ENCODE measurements at regions not wholly inside any gene's neighbourhood (a gene's known extent, or its start where the extent isn't known, plus 50 kb on each side); places are given as distances from the start of the nearest gene placed in this dataset.

DNA sequence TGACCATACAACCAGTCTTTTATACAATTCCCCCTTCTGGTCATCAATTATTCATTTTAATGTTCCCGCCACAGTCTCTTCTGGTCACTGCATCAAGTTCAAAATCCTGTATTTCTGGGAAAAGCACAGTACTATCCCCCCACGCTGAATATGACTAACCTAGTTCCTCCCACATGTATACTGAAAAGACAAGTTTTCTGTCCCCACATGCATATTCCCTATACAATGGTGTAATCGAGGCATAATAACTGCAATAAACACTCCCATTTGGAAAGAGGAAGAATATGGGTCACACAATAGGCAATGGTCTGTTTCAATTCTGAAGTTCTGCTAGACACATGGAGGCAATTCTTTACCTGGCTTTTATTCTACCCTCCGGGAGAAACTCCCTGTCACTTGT, 344.9 kb downstream of the EFNA5 start:
- Histone ChIP-seq H3K9me3 (no peaks in the 10 kb centered on the region), H3K27me3 (replicated peaks in 1 of 2; ENCODE audit: control insufficient read depth in 2 of 2, extremely low read depth in 1 of 2, insufficient read depth in 2 of 2, low read length in 1 of 2) (no peaks in the 10 kb centered on the region), H3K36me3 (ENCODE audit: control insufficient read depth in 2 of 2, extremely low read depth in 1 of 2, insufficient read depth in 1 of 2, low read length in 1 of 2) (no peaks in the 10 kb centered on the region), H3K4me3 (ENCODE audit: control insufficient read depth in 1 of 2, extremely low read depth in 1 of 2, low read length in 1 of 2) (no peak overlapping the region), H3K4me1 (ENCODE audit: control insufficient read depth in 1 of 2, extremely low read depth in 1 of 2, insufficient read depth in 2 of 2, low read length in 2 of 2) (no peaks in the 10 kb centered on the region), H3K27ac (ENCODE audit: low read length) (no peak overlapping the region)
- Mint-ChIP-seq H3K9me3 (peaks cover 0 to 3% (median 0%) of the 10 kb centered on the region in 3 donors), H3K27ac (no peak overlapping the region), H3K4me3 (no peak overlapping the region), H3K4me1 (no peaks in the 10 kb centered on the region), H3K36me3 (no peaks in the 10 kb centered on the region), H3K27me3 (peaks cover 0 to 11% of the 10 kb centered on the region in 2 donors)
- CTCF ChIA-PET: no interaction called here
- ATAC-seq (replicated peaks in 1 of 4) (no peak), DNase-seq (no peak)
- no CpG with 5 or more reads among the region's 4 CpGs for WGBS (ENCODE audit: insufficient coverage)
- POLR2A ChIA-PET: no interaction called here

DNA sequence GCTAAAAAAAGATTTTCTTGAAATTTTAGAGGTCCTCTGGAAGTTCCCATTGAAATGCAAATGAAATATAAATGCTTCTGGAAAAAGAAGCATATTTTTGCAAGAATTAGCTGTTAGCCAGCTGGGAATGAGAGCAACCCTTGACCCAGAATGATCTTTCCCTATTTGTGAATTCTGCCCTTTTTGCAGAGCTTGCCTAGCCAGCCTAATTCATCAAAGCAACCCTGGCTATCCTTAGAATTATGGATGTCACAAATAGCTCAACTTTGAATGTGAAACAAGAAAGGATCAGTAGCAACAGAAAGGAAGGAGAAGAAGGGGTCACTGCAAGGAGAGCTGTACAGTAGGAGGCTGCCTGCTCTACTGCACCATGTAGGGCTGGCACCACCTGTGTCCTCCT, 345.9 kb downstream of the EFNA5 start:
- ChIA-PET POLR2A (interaction anchor here in 1 of 2 donors (0.6 kb wide), 1 partner anchor 9 kb away, joined by 3 read pairs; no protein-coding TSS in a partner anchor), CTCF (no interaction called here)
- H3K27ac Mint-ChIP-seq: no peak overlapping the region
- no peak for ATAC-seq (replicated peaks in 1 of 4)
- H3K27me3 Mint-ChIP-seq: peaks cover 0 to 8% of the 10 kb centered on the region in 2 donors
- no peaks in the 10 kb centered on the region for H3K4me1 Mint-ChIP-seq
- no peaks in the 10 kb centered on the region for H3K4me1 ChIP-seq (ENCODE audit: control insufficient read depth in 1 of 2, extremely low read depth in 1 of 2, insufficient read depth in 2 of 2, low read length in 2 of 2)
- no peak overlapping the region for H3K4me3 Mint-ChIP-seq
- H3K27ac ChIP-seq (ENCODE audit: low read length): no peak overlapping the region
- no peaks in the 10 kb centered on the region for H3K27me3 ChIP-seq (replicated peaks in 1 of 2; ENCODE audit: control insufficient read depth in 2 of 2, extremely low read depth in 1 of 2, insufficient read depth in 2 of 2, low read length in 1 of 2)
- no peaks in the 10 kb centered on the region for H3K36me3 Mint-ChIP-seq
- H3K9me3 Mint-ChIP-seq: peaks cover 0 to 3% (median 0%) of the 10 kb centered on the region in 3 donors
- H3K4me3 ChIP-seq (ENCODE audit: control insufficient read depth in 1 of 2, extremely low read depth in 1 of 2, low read length in 1 of 2): no peak overlapping the region
- H3K9me3 ChIP-seq: no peaks in the 10 kb centered on the region
- no peak for DNase-seq
- no peaks in the 10 kb centered on the region for H3K36me3 ChIP-seq (ENCODE audit: control insufficient read depth in 2 of 2, extremely low read depth in 1 of 2, insufficient read depth in 1 of 2, low read length in 1 of 2)

DNA sequence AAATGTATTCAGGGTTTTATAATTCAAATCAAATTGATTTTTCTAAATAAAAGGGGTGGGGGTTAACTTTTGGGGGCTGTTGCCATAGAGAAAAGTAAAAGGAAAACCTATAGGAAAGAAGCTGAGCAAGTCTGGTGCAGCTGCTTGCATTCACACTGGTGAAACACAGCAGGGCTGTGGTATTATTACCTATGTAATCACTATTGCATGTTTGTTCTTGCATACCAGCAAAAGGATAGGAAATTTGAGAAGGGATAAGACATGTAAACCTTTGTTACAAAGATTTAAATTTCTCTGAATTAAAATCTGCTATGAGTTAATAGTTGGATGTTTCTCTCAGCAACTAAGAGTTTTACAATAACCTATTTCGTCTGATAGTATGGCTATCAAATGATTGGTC, 346.7 kb downstream of the EFNA5 start:
- Mint-ChIP-seq H3K4me1 (no peaks in the 10 kb centered on the region), H3K27ac (no peak overlapping the region), H3K36me3 (no peaks in the 10 kb centered on the region), H3K9me3 (peaks cover 0 to 3% (median 0%) of the 10 kb centered on the region in 3 donors), H3K27me3 (peaks cover 0 to 8% of the 10 kb centered on the region in 2 donors), H3K4me3 (no peak overlapping the region)
- no peaks in the 10 kb centered on the region for H3K36me3 ChIP-seq (ENCODE audit: control insufficient read depth in 2 of 2, extremely low read depth in 1 of 2, insufficient read depth in 1 of 2, low read length in 1 of 2)
- no peaks in the 10 kb centered on the region for H3K9me3 ChIP-seq
- DNase-seq (no peak), ATAC-seq (replicated peaks in 1 of 4) (no peak)
- WGBS (ENCODE audit: insufficient coverage): no CpG with 5 or more reads among the region's 1 CpG
- no peak overlapping the region for H3K4me3 ChIP-seq (ENCODE audit: control insufficient read depth in 1 of 2, extremely low read depth in 1 of 2, low read length in 1 of 2)
- ChIA-PET POLR2A (no interaction called here), CTCF (no interaction called here)
- no peaks in the 10 kb centered on the region for H3K4me1 ChIP-seq (ENCODE audit: control insufficient read depth in 1 of 2, extremely low read depth in 1 of 2, insufficient read depth in 2 of 2, low read length in 2 of 2)
- no peak overlapping the region for H3K27ac ChIP-seq (ENCODE audit: low read length)
- no peaks in the 10 kb centered on the region for H3K27me3 ChIP-seq (replicated peaks in 1 of 2; ENCODE audit: control insufficient read depth in 2 of 2, extremely low read depth in 1 of 2, insufficient read depth in 2 of 2, low read length in 1 of 2)

DNA sequence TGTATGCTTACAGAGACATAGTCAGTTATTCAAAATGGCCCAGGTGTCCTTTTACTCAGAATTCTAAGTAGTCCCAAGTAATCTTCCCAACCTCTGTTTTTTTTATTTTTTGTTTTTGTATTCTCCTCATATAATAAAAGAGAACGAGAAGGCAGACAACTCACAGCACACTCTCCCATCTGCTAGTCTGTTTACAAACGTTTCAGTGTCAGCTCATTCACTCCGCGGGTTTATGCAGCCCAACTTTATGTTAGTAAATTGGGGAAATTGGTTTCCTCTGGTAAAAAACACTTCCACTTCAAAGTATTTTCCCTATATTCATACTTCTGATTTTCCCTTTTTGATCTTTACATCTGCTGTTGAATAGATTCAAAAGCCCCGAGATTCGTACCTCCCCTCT, 347.2 kb downstream of the EFNA5 start:
- Mint-ChIP-seq H3K4me1 (no peaks in the 10 kb centered on the region), H3K9me3 (peaks cover 0 to 3% (median 0%) of the 10 kb centered on the region in 3 donors), H3K27me3 (peaks cover 0 to 8% of the 10 kb centered on the region in 2 donors), H3K27ac (no peak overlapping the region), H3K36me3 (no peaks in the 10 kb centered on the region), H3K4me3 (no peak overlapping the region)
- no peaks in the 10 kb centered on the region for H3K4me1 ChIP-seq (ENCODE audit: control insufficient read depth in 1 of 2, extremely low read depth in 1 of 2, insufficient read depth in 2 of 2, low read length in 2 of 2)
- H3K27ac ChIP-seq (ENCODE audit: low read length): no peak overlapping the region
- no peaks in the 10 kb centered on the region for H3K27me3 ChIP-seq (replicated peaks in 1 of 2; ENCODE audit: control insufficient read depth in 2 of 2, extremely low read depth in 1 of 2, insufficient read depth in 2 of 2, low read length in 1 of 2)
- ATAC-seq (replicated peaks in 1 of 4): no peak
- H3K36me3 ChIP-seq (ENCODE audit: control insufficient read depth in 2 of 2, extremely low read depth in 1 of 2, insufficient read depth in 1 of 2, low read length in 1 of 2): no peaks in the 10 kb centered on the region
- H3K4me3 ChIP-seq (ENCODE audit: control insufficient read depth in 1 of 2, extremely low read depth in 1 of 2, low read length in 1 of 2): no peak overlapping the region
- WGBS (ENCODE audit: insufficient coverage): no CpG with 5 or more reads among the region's 6 CpGs
- H3K9me3 ChIP-seq: no peaks in the 10 kb centered on the region
- DNase-seq: no peak
- ChIA-PET POLR2A (no interaction called here), CTCF (interaction anchor here in 1 of 2 donors (0.9 kb wide), 1 partner anchor 10 kb away, joined by 3 read pairs; no protein-coding TSS in a partner anchor)

DNA sequence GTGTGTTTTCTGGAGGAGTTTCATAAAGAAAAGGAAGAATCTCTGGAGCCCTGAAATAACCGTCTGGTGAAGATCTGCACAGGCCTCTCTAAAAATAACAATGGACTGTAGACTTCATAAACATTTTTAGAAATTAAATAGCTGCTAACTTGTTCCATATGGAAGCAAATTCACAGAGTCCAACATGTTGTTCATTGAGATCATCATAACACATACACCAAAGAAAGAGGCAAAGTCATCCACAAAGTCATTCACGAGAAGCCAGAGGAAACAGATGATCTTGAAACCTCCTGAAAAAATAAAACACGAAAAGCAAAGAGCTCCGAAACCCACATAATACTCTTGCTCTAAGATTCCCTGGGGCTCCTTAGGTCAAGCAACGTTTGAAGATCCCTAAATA, 347.8 kb downstream of the EFNA5 start:
- Mint-ChIP-seq H3K9me3 (peaks cover 0 to 3% (median 0%) of the 10 kb centered on the region in 3 donors), H3K4me1 (no peaks in the 10 kb centered on the region), H3K36me3 (no peaks in the 10 kb centered on the region), H3K27ac (no peak overlapping the region), H3K4me3 (no peak overlapping the region), H3K27me3 (peaks cover 0 to 8% of the 10 kb centered on the region in 2 donors)
- Histone ChIP-seq H3K9me3 (no peaks in the 10 kb centered on the region), H3K27me3 (replicated peaks in 1 of 2; ENCODE audit: control insufficient read depth in 2 of 2, extremely low read depth in 1 of 2, insufficient read depth in 2 of 2, low read length in 1 of 2) (no peaks in the 10 kb centered on the region), H3K36me3 (ENCODE audit: control insufficient read depth in 2 of 2, extremely low read depth in 1 of 2, insufficient read depth in 1 of 2, low read length in 1 of 2) (no peaks in the 10 kb centered on the region), H3K4me3 (ENCODE audit: control insufficient read depth in 1 of 2, extremely low read depth in 1 of 2, low read length in 1 of 2) (no peak overlapping the region), H3K4me1 (ENCODE audit: control insufficient read depth in 1 of 2, extremely low read depth in 1 of 2, insufficient read depth in 2 of 2, low read length in 2 of 2) (no peaks in the 10 kb centered on the region), H3K27ac (ENCODE audit: low read length) (no peak overlapping the region)
- POLR2A ChIA-PET: no interaction called here
- CTCF ChIA-PET: interaction anchor here in 1 of 2 donors (0.9 kb wide), 1 partner anchor 11 kb away, joined by 3 read pairs; no protein-coding TSS in a partner anchor
- no peak for DNase-seq
- ATAC-seq (replicated peaks in 1 of 4): no peak
- WGBS (ENCODE audit: insufficient coverage): no CpG with 5 or more reads among the region's 5 CpGs

DNA sequence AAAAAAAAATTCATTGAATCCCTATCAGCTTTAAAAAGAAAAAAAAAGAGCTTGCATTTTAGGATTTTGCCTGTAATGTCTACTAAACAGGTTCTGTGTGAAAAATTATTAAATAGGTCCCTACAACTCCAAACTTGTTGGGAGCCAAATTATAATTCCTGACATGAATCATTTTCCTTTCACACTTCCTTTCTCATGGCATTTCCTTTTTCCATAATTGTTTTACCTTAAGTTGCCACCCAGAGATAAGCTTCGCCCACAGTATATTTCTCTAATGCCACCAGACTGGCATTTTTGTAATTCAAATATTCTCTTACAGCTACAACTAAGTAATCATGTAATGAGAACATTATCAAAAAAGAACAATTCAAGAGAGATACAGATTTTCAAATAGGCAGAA, 348.8 kb downstream of the EFNA5 start:
- Histone ChIP-seq H3K36me3 (ENCODE audit: control insufficient read depth in 2 of 2, extremely low read depth in 1 of 2, insufficient read depth in 1 of 2, low read length in 1 of 2) (no peaks in the 10 kb centered on the region), H3K4me1 (ENCODE audit: control insufficient read depth in 1 of 2, extremely low read depth in 1 of 2, insufficient read depth in 2 of 2, low read length in 2 of 2) (no peaks in the 10 kb centered on the region), H3K4me3 (ENCODE audit: control insufficient read depth in 1 of 2, extremely low read depth in 1 of 2, low read length in 1 of 2) (no peak overlapping the region), H3K27ac (ENCODE audit: low read length) (no peak overlapping the region), H3K9me3 (no peaks in the 10 kb centered on the region), H3K27me3 (replicated peaks in 1 of 2; ENCODE audit: control insufficient read depth in 2 of 2, extremely low read depth in 1 of 2, insufficient read depth in 2 of 2, low read length in 1 of 2) (no peaks in the 10 kb centered on the region)
- H3K27me3 Mint-ChIP-seq: peaks cover 0 to 8% of the 10 kb centered on the region in 2 donors
- WGBS (ENCODE audit: insufficient coverage): no CpG with 5 or more reads among the region's 1 CpG
- DNase-seq (no peak), ATAC-seq (replicated peaks in 1 of 4) (no peak)
- CTCF ChIA-PET: no interaction called here
- H3K27ac Mint-ChIP-seq: no peak overlapping the region
- H3K4me3 Mint-ChIP-seq: no peak overlapping the region
- no peaks in the 10 kb centered on the region for H3K36me3 Mint-ChIP-seq
- peaks cover 0 to 3% (median 0%) of the 10 kb centered on the region in 3 donors for H3K9me3 Mint-ChIP-seq
- POLR2A ChIA-PET: no interaction called here
- no peaks in the 10 kb centered on the region for H3K4me1 Mint-ChIP-seq

DNA sequence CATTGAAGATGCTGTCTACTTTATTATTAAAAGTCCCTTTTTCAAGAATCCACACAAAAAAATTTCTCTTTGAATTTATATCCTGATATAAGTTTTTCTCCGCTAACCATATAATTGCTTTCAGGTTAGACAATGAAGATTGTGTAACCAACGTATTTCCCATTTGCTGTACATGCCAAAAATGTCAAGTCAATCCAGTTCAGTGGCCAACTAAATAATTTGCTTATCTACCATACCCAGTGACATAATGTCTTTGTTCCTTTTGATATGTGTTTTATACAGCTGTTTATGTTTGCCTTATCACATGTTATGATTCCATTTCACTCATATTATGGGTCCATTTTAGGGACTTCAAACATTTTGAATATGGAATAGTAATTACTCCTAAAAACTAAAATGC, 349.9 kb downstream of the EFNA5 start:
- H3K27ac Mint-ChIP-seq: no peak overlapping the region
- peaks cover 0 to 2% (median 0%) of the 10 kb centered on the region in 3 donors for H3K9me3 Mint-ChIP-seq
- WGBS (ENCODE audit: insufficient coverage): no CpG with 5 or more reads among the region's 2 CpGs
- H3K27me3 ChIP-seq (replicated peaks in 1 of 2; ENCODE audit: control insufficient read depth in 2 of 2, extremely low read depth in 1 of 2, insufficient read depth in 2 of 2, low read length in 1 of 2): no peaks in the 10 kb centered on the region
- ATAC-seq (replicated peaks in 1 of 4) (no peak), DNase-seq (no peak)
- H3K36me3 Mint-ChIP-seq: no peaks in the 10 kb centered on the region
- H3K4me1 ChIP-seq (ENCODE audit: control insufficient read depth in 1 of 2, extremely low read depth in 1 of 2, insufficient read depth in 2 of 2, low read length in 2 of 2): no peaks in the 10 kb centered on the region
- no peaks in the 10 kb centered on the region for H3K36me3 ChIP-seq (ENCODE audit: control insufficient read depth in 2 of 2, extremely low read depth in 1 of 2, insufficient read depth in 1 of 2, low read length in 1 of 2)
- no peak overlapping the region for H3K4me3 Mint-ChIP-seq
- ChIA-PET CTCF (no interaction called here), POLR2A (no interaction called here)
- no peaks in the 10 kb centered on the region for H3K4me1 Mint-ChIP-seq
- H3K27me3 Mint-ChIP-seq: peaks cover 0 to 5% of the 10 kb centered on the region in 2 donors
- no peak overlapping the region for H3K27ac ChIP-seq (ENCODE audit: low read length)
- H3K9me3 ChIP-seq: no peaks in the 10 kb centered on the region
- H3K4me3 ChIP-seq (ENCODE audit: control insufficient read depth in 1 of 2, extremely low read depth in 1 of 2, low read length in 1 of 2): no peak overlapping the region

All from T-cell (primary cell).